Amniotic epithelial cell (primary cell): ENCODE measurements at regions not wholly inside any gene's neighbourhood (a gene's known extent, or its start where the extent isn't known, plus 50 kb on each side); places are given as distances from the start of the nearest gene placed in this dataset.
"Not testable (repeated sequence)": the region's sequence is repeated elsewhere in the genome, so short reads cannot be mapped to it uniquely, and the experiment has no call there.

Source experiments
- DNase-seq: peaks from one replicate; pipeline ENCODE4 v3.0.0-alpha.2; 2010; ENCODE audit warnings: low read depth

- peak; percentile 62 for DNase-seq
These were observed 763.3 kb downstream of the SPATA31A7 start for GRCh38 chr9:61953108-61953507.

GRCh38 chr9:61971635-61972034 is 781.8 kb downstream of the SPATA31A7 start:
- DNase-seq = not testable (repeated sequence)

- not testable (repeated sequence) for DNase-seq
These were observed 784.7 kb downstream of the SPATA31A7 start for GRCh38 chr9:61974501-61974900.

- DNase-seq = not testable (repeated sequence)
These were observed 786.5 kb downstream of the SPATA31A7 start for GRCh38 chr9:61976318-61976717.

GRCh38 chr9:61982727-61983126 is 792.9 kb downstream of the SPATA31A7 start:
- DNase-seq = not testable (repeated sequence)

GRCh38 chr9:61983441-61983840 is 793.6 kb downstream of the SPATA31A7 start:
- DNase-seq = not testable (repeated sequence)

GRCh38 chr9:61983954-61984353 is 794.1 kb downstream of the SPATA31A7 start:
- DNase-seq = not testable (repeated sequence)

- not testable (repeated sequence) for DNase-seq
These were observed 794.7 kb downstream of the SPATA31A7 start for GRCh38 chr9:61984513-61984912.

- DNase-seq = not testable (repeated sequence)
These were observed 802.3 kb downstream of the SPATA31A7 start for GRCh38 chr9:61992110-61992509.

GRCh38 chr9:62032441-62032840 is 842.6 kb downstream of the SPATA31A7 start:
- DNase-seq = not testable (repeated sequence)

GRCh38 chr9:62038260-62038659 is 848.4 kb downstream of the SPATA31A7 start:
- not testable (repeated sequence) for DNase-seq

- DNase-seq = not testable (repeated sequence)
These were observed 868.3 kb downstream of the SPATA31A7 start for GRCh38 chr9:62058155-62058554.

- DNase-seq = not testable (repeated sequence)
These were observed 881.2 kb downstream of the SPATA31A7 start for GRCh38 chr9:62071043-62071442.

GRCh38 chr9:62073401-62073800 is 883.6 kb downstream of the SPATA31A7 start:
- not testable (repeated sequence) for DNase-seq

- not testable (repeated sequence) for DNase-seq
These were observed 894.4 kb downstream of the SPATA31A7 start for GRCh38 chr9:62084245-62084644.

- DNase-seq = not testable (repeated sequence)
These were observed 906.0 kb downstream of the SPATA31A7 start for GRCh38 chr9:62095714-62096345.

- not testable (repeated sequence) for DNase-seq
These were observed 920.6 kb downstream of the SPATA31A7 start for GRCh38 chr9:62110486-62110885.

GRCh38 chr9:62116951-62117640 is 927.3 kb downstream of the SPATA31A7 start:
- not testable (repeated sequence) for DNase-seq

GRCh38 chr9:62119656-62120055 is 929.8 kb downstream of the SPATA31A7 start:
- DNase-seq = not testable (repeated sequence)

- not testable (repeated sequence) for DNase-seq
These were observed 936.1 kb downstream of the SPATA31A7 start for GRCh38 chr9:62125631-62126611.

GRCh38 chr9:62135022-62135421 is 945.2 kb downstream of the SPATA31A7 start:
- DNase-seq = not testable (repeated sequence)

- DNase-seq = not testable (repeated sequence)
These were observed 955.8 kb downstream of the SPATA31A7 start for GRCh38 chr9:62145648-62146047.
